Upper lobe of right lung (tissue), 1 donor: ENCODE measurements at regions not wholly inside any gene's neighbourhood (a gene's known extent, or its start where the extent isn't known, plus 50 kb on each side); places are given as distances from the start of the nearest gene placed in this dataset.

Experiments
- ATAC-seq: fragments of 200-7000 bp; cut with Tn5 transposase; one replicate; pipeline ENCODE4 v1.9.1; 2020; ENCODE audit warnings: mild to moderate bottlenecking, moderate library complexity
- DNase-seq: peaks from one replicate; pipeline ENCODE4 v3.0.0-alpha.2; 2020
- H3K27ac ChIP-seq: fragments of 200-600 bp; one replicate; pipeline ENCODE4 v1.8.0; 2022
- H3K27me3 ChIP-seq: fragments of 200-600 bp; one replicate; pipeline ENCODE4 v1.8.0; 2022; ENCODE audit warnings: mild to moderate bottlenecking
- H3K36me3 ChIP-seq: fragments of 200-600 bp; one replicate; pipeline ENCODE4 v1.8.0; 2022
- H3K4me1 ChIP-seq: fragments of 200-600 bp; one replicate; pipeline ENCODE4 v1.8.0; 2022
- H3K4me3 ChIP-seq: fragments of 200-600 bp; one replicate; pipeline ENCODE4 v1.8.0; 2022; ENCODE audit warnings: mild to moderate bottlenecking
- H3K9me3 ChIP-seq: fragments of 200-600 bp; one replicate; pipeline ENCODE4 v1.8.0; 2022
- intact Hi-C: fragments of 100-400 bp; cut with DNase I; formaldehyde crosslinking; loops from one replicate; pipeline ENCODE4 v1.11.0; 2022
- TF ChIP-seq, protein P1 (sequence below): fragments of 200-600 bp; IDR thresholded peaks from one replicate; pipeline ENCODE4 v1.8.0; 2022; ENCODE audit warnings: antibody characterized with exemption
- donor health status: DM: no; HTN: yes; CAD: no; lungs with severe emphysema.

DNA sequence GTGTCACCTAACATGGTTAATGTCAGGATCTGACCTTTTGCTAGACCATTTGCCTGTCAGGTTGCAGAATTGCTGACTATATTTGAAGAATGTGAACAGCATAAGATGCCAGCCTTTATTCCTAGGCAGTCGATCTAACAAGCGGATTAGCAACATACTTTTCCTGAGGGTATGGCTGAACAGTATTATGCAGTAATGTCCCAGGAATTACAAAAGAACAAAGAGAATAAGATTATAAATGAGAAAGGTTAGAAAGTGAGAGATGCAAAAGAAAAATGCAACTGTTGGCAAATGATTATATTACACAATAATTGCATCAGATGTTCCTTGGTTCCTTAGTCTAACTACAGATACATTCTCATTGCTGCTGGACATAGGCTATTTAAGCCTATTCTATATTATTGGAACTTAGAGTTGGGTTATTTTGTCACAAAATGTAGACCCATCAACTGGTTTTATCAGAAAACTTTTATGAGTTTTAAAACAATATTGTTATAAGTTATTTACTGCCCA lies 647.1 kb upstream of the CRIM1 start:
- Histone ChIP-seq H3K4me3 (no peak overlapping the region), H3K27ac (no peak overlapping the region), H3K27me3 (no peaks in the 10 kb centered on the region), H3K36me3 (no peaks in the 10 kb centered on the region), H3K9me3 (no peaks in the 10 kb centered on the region), H3K4me1 (no peaks in the 10 kb centered on the region)
- DNase-seq (no peak), ATAC-seq (no peak)
- intact Hi-C loops, result no loop called here
- TF ChIP-seq, protein P1, sequence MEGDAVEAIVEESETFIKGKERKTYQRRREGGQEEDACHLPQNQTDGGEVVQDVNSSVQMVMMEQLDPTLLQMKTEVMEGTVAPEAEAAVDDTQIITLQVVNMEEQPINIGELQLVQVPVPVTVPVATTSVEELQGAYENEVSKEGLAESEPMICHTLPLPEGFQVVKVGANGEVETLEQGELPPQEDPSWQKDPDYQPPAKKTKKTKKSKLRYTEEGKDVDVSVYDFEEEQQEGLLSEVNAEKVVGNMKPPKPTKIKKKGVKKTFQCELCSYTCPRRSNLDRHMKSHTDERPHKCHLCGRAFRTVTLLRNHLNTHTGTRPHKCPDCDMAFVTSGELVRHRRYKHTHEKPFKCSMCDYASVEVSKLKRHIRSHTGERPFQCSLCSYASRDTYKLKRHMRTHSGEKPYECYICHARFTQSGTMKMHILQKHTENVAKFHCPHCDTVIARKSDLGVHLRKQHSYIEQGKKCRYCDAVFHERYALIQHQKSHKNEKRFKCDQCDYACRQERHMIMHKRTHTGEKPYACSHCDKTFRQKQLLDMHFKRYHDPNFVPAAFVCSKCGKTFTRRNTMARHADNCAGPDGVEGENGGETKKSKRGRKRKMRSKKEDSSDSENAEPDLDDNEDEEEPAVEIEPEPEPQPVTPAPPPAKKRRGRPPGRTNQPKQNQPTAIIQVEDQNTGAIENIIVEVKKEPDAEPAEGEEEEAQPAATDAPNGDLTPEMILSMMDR, result no peak

DNA sequence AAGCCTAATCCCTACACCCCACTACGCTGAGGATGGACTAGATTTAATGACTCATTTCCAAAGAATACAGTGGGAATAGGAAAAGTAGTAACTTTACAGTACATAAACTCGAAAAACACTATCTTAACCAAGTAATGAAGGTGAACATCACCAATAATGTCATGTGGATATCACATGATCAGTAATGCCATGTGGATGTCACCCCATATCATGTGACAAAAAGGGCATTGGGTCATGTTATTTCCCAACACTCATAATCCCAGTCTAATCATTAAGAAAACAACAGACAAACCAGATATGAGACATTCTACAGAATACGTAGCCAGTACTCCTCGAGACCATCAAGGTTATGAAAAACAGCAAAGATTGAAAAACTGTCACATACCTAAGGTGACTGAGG lies 667.3 kb upstream of the CRIM1 start:
- DNase-seq, result no peak
- Histone ChIP-seq H3K4me1 (no peaks in the 10 kb centered on the region), H3K27ac (no peak overlapping the region), H3K9me3 (no peaks in the 10 kb centered on the region), H3K4me3 (no peak overlapping the region), H3K36me3 (no peaks in the 10 kb centered on the region), H3K27me3 (no peaks in the 10 kb centered on the region)
- TF ChIP-seq, protein P1, result no peak
- intact Hi-C loops, result no loop called here
- no peak for ATAC-seq

DNA sequence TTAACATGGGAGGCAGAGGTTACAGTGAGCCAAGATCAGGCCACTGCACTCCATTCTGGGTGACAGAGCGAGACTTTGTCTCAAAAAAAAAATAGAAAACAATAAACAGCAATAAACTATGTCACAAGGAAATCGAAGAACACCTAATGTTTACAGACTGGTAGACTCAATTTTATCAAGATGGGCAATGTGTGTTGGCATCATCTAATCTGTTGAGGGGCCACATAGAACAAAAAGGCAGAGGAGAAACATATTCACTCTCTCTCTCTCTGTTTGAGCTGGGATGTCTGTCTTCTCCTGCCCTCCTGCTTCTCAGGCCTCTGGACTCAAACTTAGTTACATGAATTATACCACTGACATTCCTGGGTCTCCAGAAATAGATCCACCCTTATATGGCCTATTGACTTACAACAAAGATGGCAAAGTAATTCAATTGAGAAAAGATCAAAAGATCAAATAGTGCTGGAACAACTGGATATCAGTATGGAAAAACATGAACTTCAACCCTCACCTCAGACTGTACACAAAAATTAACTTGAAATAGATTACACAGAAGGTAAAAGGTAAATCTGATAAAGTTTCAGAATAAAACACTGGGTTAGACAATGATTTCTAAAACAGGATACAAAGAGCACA lies 703.8 kb upstream of the CRIM1 start:
- no peak for DNase-seq
- TF ChIP-seq, protein P1, result no peak
- no peak overlapping the region for H3K27ac ChIP-seq
- no peaks in the 10 kb centered on the region for H3K4me1 ChIP-seq
- H3K27me3 ChIP-seq, result no peaks in the 10 kb centered on the region
- intact Hi-C loops, result no loop called here
- no peaks in the 10 kb centered on the region for H3K36me3 ChIP-seq
- H3K4me3 ChIP-seq, result no peak overlapping the region
- no peak for ATAC-seq
- no peaks in the 10 kb centered on the region for H3K9me3 ChIP-seq

DNA sequence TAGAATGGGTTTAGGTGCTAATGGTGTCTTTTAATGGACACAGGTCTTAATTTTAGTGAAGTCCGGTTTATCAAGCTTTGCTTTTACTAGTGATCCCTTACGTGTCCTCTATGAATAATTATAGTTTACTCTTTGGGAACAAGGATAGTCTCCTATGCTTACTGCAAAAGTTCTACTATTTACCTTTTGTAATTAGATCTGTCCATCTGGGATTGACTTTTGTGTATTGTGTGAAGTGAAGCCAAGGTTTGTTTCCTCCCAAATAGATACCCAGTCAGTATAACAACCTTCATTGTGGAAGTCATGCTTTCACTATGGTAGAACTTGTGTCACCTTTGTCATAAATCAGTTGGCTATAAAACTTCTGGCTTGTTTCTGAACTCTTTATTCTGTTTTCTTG lies 740.9 kb upstream of the CRIM1 start:
- no peak overlapping the region for H3K4me3 ChIP-seq
- no peak for DNase-seq
- TF ChIP-seq, protein P1, result no peak
- ATAC-seq, result no peak
- no peaks in the 10 kb centered on the region for H3K36me3 ChIP-seq
- H3K27ac ChIP-seq, result no peak overlapping the region
- no peaks in the 10 kb centered on the region for H3K9me3 ChIP-seq
- intact Hi-C loops, result no loop called here
- H3K4me1 ChIP-seq, result no peaks in the 10 kb centered on the region
- no peaks in the 10 kb centered on the region for H3K27me3 ChIP-seq

DNA sequence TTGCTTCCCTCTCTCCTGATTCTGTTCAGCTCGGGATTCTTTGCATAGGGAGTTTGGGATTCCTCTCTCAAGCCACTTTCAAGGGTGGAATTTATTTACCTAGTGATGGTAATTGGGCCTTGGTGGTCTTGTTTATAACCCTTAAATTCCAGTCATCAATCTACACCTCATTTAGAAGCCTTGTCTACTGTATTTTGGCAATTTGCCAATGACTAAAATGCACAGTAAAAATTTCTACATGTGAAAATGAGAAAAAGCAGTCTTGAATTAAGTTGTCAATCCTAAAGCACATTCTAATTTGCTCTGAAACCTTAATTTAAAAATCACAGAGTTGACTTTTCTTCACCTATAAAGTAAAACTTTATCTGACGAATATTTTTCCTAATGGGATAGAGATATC lies 749.2 kb upstream of the CRIM1 start:
- DNase-seq, result no peak
- Histone ChIP-seq H3K27ac (no peak overlapping the region), H3K9me3 (no peaks in the 10 kb centered on the region), H3K27me3 (no peaks in the 10 kb centered on the region), H3K4me1 (no peaks in the 10 kb centered on the region), H3K4me3 (no peak overlapping the region), H3K36me3 (no peaks in the 10 kb centered on the region)
- intact Hi-C loops, result no loop called here
- TF ChIP-seq, protein P1, result no peak
- ATAC-seq, result no peak

DNA sequence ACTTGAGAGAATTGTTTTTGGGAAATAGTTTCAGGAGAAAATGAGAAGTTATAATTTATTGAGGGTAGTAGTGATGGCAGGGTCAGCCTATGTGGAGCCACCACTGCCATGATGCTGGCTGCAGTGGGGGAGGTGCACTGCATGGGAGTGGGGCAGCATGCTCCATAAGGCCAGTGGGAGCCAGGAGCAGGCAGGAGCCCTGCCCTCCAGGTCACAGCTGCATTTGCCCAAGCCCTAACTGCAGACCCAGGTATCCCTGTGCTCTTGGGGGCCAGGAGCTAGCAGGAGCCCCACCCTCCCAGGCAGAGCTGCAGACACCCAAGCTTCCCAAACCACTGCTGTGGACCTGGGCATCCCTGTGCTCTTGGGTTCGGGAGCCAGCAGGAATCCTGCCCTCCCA lies 757.3 kb upstream of the CRIM1 start:
- no peaks in the 10 kb centered on the region for H3K27me3 ChIP-seq
- no peak overlapping the region for H3K4me3 ChIP-seq
- H3K4me1 ChIP-seq, result no peaks in the 10 kb centered on the region
- intact Hi-C loops, result no loop called here
- H3K9me3 ChIP-seq, result no peaks in the 10 kb centered on the region
- ATAC-seq (peak; percentile 34), DNase-seq (no peak)
- no peaks in the 10 kb centered on the region for H3K36me3 ChIP-seq
- H3K27ac ChIP-seq, result no peak overlapping the region
- TF ChIP-seq, protein P1, result no peak
